ENCODE measurements at regions not wholly inside any gene's neighbourhood (a gene's known extent, or its start where the extent isn't known, plus 50 kb on each side); places are given as distances from the start of the nearest gene placed in this dataset.
"Not testable (repeated sequence)": the region's sequence is repeated elsewhere in the genome, so short reads cannot be mapped to it uniquely, and the experiment has no call there.

DNA sequence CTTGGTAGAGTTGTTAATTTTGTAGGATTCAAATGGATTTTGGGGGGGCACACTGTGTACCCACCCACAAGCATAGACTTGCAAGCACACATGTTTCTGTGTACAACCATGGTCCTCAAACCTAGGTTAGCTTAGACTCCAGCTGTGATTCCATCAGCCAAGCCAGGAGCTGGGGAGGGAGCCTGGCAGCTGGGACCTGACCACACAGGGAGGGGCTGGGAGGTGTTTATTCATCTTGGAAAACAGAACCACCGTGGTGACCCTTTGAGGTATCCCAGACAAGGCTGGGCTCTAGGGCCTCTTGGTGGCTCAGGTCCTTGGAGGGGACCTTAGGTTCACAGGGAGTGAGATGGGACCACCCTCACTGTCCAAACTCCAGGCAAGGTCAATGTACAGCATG lies 410.3 kb downstream of the NEBL start:
- Histone ChIP-seq H3K27me3 (replicated peaks) (no peaks in the 10 kb centered on the region), H3K36me3 (replicated peaks) (no peaks in the 10 kb centered on the region), H3K27ac (no peak overlapping the region), H3K4me3 (ENCODE audit: low read depth, low read length) (no peak overlapping the region)
- TF ChIP-seq, protein P1, sequence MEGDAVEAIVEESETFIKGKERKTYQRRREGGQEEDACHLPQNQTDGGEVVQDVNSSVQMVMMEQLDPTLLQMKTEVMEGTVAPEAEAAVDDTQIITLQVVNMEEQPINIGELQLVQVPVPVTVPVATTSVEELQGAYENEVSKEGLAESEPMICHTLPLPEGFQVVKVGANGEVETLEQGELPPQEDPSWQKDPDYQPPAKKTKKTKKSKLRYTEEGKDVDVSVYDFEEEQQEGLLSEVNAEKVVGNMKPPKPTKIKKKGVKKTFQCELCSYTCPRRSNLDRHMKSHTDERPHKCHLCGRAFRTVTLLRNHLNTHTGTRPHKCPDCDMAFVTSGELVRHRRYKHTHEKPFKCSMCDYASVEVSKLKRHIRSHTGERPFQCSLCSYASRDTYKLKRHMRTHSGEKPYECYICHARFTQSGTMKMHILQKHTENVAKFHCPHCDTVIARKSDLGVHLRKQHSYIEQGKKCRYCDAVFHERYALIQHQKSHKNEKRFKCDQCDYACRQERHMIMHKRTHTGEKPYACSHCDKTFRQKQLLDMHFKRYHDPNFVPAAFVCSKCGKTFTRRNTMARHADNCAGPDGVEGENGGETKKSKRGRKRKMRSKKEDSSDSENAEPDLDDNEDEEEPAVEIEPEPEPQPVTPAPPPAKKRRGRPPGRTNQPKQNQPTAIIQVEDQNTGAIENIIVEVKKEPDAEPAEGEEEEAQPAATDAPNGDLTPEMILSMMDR (IDR thresholded peaks at IDR 0.05; ENCODE audit: low read depth, low read length, missing control alignments) = no peak
- in situ Hi-C loops (cut with HindIII; ENCODE audit: low pct_ligation_motif_present, low sequenced_read_pairs) = no loop called here
- DNase-seq = no peak

DNA sequence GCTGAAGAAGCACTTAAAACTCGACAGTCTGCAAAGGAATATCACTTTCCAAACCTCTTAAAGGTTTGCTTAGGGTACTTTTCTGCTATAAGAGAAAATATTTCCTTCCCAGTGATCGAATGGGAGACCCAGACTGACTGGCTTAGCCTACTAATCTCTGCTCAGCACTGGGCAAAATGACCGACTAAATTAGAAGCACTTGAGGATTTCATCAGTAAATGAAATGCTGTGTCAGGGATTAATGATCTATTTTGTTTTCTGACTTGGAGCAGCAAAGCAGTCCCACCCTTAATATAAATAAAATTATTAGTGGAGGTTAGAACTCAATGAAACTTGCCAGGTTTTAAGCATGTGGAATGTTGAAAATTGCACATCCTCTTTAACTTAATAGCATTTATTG lies 411.6 kb downstream of the NEBL start:
- no peak overlapping the region for H3K27ac ChIP-seq
- no peak overlapping the region for H3K4me3 ChIP-seq (ENCODE audit: low read depth, low read length)
- TF ChIP-seq, protein P1 (IDR thresholded peaks at IDR 0.05; ENCODE audit: low read depth, low read length, missing control alignments) = no peak
- no peak for DNase-seq
- in situ Hi-C loops (cut with HindIII; ENCODE audit: low pct_ligation_motif_present, low sequenced_read_pairs) = no loop called here
- H3K36me3 ChIP-seq (replicated peaks) = no peaks in the 10 kb centered on the region
- H3K27me3 ChIP-seq (replicated peaks) = no peaks in the 10 kb centered on the region

DNA sequence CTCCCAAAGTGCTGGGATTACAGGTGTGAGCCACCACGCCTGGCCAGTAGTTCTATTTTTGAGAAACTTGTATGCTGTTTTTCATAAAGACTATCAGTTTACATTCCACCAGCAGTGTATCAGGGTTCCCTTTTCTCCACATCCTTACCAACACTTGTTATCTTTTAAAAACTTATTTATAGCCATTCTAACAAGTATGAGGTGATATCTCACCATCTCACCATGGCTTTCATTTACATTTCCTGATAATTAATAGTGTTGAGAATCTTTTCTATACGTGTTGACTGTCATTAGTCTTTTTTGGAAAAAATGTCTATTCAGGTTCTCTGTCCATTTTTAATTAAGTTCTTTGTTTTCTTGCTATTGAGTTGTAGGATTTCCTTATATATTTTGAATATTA lies 416.1 kb downstream of the NEBL start:
- Histone ChIP-seq H3K36me3 (replicated peaks) (no peaks in the 10 kb centered on the region), H3K4me3 (ENCODE audit: low read depth, low read length) (no peak overlapping the region), H3K27me3 (replicated peaks) (no peaks in the 10 kb centered on the region), H3K27ac (no peak overlapping the region)
- DNase-seq = no peak
- TF ChIP-seq, protein P1 (IDR thresholded peaks at IDR 0.05; ENCODE audit: low read depth, low read length, missing control alignments) = no peak
- in situ Hi-C loops (cut with HindIII; ENCODE audit: low pct_ligation_motif_present, low sequenced_read_pairs) = no loop called here

DNA sequence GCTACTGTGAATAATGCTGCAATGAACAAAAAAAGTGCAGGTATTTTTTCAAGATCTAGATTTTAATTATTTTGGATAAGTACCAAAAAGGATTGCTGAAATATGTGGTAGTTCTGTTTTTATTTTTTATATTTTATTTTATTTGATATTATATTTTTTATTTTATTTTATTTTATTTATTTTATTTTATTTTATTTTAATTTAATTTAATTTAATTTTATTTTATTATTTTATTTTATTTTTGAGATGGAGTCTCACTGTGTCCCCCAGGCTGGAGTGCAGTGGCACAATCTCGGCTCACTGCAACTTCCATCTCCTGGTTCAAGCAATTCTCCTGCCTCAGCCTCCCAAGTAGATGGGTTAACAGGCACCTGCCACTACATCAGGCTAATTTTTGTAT lies 416.5 kb downstream of the NEBL start:
- H3K27me3 ChIP-seq (replicated peaks); in situ Hi-C loops (cut with HindIII; ENCODE audit: low pct_ligation_motif_present, low sequenced_read_pairs); H3K27ac ChIP-seq; DNase-seq; H3K36me3 ChIP-seq (replicated peaks); H3K4me3 ChIP-seq (ENCODE audit: low read depth, low read length): not testable (repeated sequence)

DNA sequence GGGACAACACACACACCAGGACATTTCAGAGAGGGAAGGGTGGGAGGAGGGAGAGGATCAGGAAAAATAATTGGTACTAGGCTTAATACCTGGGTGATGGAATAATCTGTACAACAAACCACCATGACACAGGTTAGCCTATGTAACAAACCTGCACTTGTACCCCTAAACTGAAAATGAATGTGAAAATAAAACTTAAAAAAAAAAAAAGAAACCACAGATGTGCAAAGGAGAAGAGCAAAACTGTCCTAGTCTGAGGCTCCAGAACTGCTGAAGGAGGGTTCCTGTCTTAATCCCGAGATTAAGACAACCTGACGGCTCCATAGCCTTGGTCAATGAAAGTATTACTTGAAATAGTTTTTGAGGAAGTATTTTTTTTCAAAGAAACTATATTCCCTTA lies 423.0 kb downstream of the NEBL start:
- DNase-seq = no peak
- no peak overlapping the region for H3K4me3 ChIP-seq (ENCODE audit: low read depth, low read length)
- TF ChIP-seq, protein P1 (IDR thresholded peaks at IDR 0.05; ENCODE audit: low read depth, low read length, missing control alignments) = no peak
- H3K36me3 ChIP-seq (replicated peaks) = no peaks in the 10 kb centered on the region
- no peak overlapping the region for H3K27ac ChIP-seq
- in situ Hi-C loops (cut with HindIII; ENCODE audit: low pct_ligation_motif_present, low sequenced_read_pairs) = no loop called here
- no peaks in the 10 kb centered on the region for H3K27me3 ChIP-seq (replicated peaks)

DNA sequence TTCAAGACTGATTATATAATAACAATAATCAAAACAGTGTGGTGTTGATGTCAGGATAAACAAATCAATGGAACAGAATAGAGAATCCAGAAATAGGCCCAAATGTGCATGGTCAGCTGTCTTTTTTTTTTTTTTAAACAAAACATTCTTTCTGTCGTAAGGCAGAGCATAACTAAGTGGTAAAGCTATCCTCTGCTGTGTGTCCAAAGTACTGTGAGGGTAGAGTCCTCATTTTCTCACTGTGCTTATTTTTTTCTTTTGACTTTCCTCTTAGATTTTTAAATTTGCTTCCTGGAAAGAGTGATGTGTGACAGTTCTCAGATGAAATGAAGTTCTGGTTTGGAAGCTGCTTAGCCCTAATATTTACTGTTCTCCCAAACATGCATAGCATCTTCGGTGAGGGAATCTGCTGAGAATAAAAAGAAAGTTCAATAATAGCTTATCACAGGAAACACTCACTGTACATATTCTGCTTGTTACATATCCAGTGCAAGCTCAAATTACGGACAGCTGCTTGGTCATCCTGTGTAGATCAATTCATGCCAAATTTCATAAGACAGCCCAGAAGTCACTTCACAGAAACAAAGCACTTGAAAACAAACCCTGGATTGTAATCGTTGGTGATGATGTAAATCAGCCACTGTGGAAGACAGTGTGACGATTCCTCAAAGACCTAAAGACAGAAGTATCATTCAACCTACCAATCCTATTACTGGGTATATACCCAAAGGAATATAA lies 423.9 kb downstream of the NEBL start:
- Histone ChIP-seq H3K27ac (no peak overlapping the region), H3K27me3 (replicated peaks) (no peaks in the 10 kb centered on the region), H3K4me3 (ENCODE audit: low read depth, low read length) (no peak overlapping the region), H3K36me3 (replicated peaks) (no peaks in the 10 kb centered on the region)
- TF ChIP-seq, protein P1 (IDR thresholded peaks at IDR 0.05; ENCODE audit: low read depth, low read length, missing control alignments) = no peak
- in situ Hi-C loops (cut with HindIII; ENCODE audit: low pct_ligation_motif_present, low sequenced_read_pairs) = no loop called here
- peak; percentile 27 for DNase-seq

All from brain microvascular endothelial cell (primary cell).